Osteoblast (primary cell): ENCODE measurements at regions not wholly inside any gene's neighbourhood (a gene's known extent, or its start where the extent isn't known, plus 50 kb on each side); places are given as distances from the start of the nearest gene placed in this dataset.
A peak's percentile ranks its signal among the peaks of the same experiment; 100 is the strongest.

ENCODE experiments used
- DNase-seq: peaks from one replicate; pipeline ENCODE4 v3.0.0; 2011; ENCODE audit warnings: low spot score, mixed read lengths; ENCODE audit not compliant: insufficient read length; ENCODE audit errors: missing footprints
- H2AFZ ChIP-seq: 2 replicates; pipeline ENCODE4 v1.6.0; 2011; ENCODE audit warnings: mild to moderate bottlenecking, low read length
- H3K27ac ChIP-seq: 2 replicates; pipeline ENCODE4 v1.5.1; 2011; ENCODE audit warnings: mild to moderate bottlenecking, low read depth, low read length, moderate library complexity
- H3K27me3 ChIP-seq: 2 replicates; pipeline ENCODE4 v1.6.0; 2012; ENCODE audit warnings: mild to moderate bottlenecking, control low read depth, inconsistent platforms, low read length, moderate library complexity; ENCODE audit not compliant: insufficient read depth
- H3K36me3 ChIP-seq: 2 replicates; pipeline ENCODE4 v1.5.1; 2011; ENCODE audit warnings: mild to moderate bottlenecking, low read length, control low read depth, moderate library complexity; ENCODE audit not compliant: insufficient read depth
- H3K4me1 ChIP-seq: 2 replicates; pipeline ENCODE4 v1.5.1; 2011; ENCODE audit warnings: mild to moderate bottlenecking, low read length, control low read depth, moderate library complexity; ENCODE audit not compliant: insufficient read depth
- H3K4me2 ChIP-seq: 2 replicates; pipeline ENCODE4 v1.6.0; 2011; ENCODE audit warnings: mild to moderate bottlenecking, low read length; ENCODE audit not compliant: insufficient read depth
- H3K4me3 ChIP-seq: fragments of 200-600 bp; sonication (generic); 3 replicates; pipeline ENCODE4 v1.5.1; 2012; ENCODE audit warnings: mild to moderate bottlenecking, low read length, inconsistent platforms; ENCODE audit not compliant: insufficient read depth
- H3K79me2 ChIP-seq: 2 replicates; pipeline ENCODE4 v1.6.0; 2012; ENCODE audit warnings: mild to moderate bottlenecking, low read length, control low read depth, inconsistent platforms; ENCODE audit not compliant: insufficient read depth
- H3K9me3 ChIP-seq: 2 replicates; pipeline ENCODE4 v1.5.1; 2011; ENCODE audit warnings: low read depth, low read length, control low read depth
- H4K20me1 ChIP-seq: 2 replicates; pipeline ENCODE4 v1.6.0; 2012; ENCODE audit warnings: mild to moderate bottlenecking, low read length, control low read depth; ENCODE audit not compliant: insufficient read depth
- CTCF ChIP-seq: IDR thresholded peaks from 2 replicates; pipeline ENCODE4 v1.5.1; 2011; ENCODE audit warnings: mild to moderate bottlenecking, low read depth, low read length, moderate library complexity; ENCODE audit errors: extremely low read depth

- DNase-seq, result no peak
- H3K27ac ChIP-seq, result no peak overlapping the region
- no peak overlapping the region for H2AFZ ChIP-seq
- no peak for TF ChIP-seq CTCF
- H3K4me3 ChIP-seq, result no peak overlapping the region
- no peak overlapping the region for H3K4me2 ChIP-seq
- H3K27me3 ChIP-seq, result no peaks in the 10 kb centered on the region
- H3K36me3 ChIP-seq, result no peaks in the 10 kb centered on the region
- no peaks in the 10 kb centered on the region for H3K79me2 ChIP-seq
- no peaks in the 10 kb centered on the region for H3K9me3 ChIP-seq
- H4K20me1 ChIP-seq, result no peaks in the 10 kb centered on the region
- no peaks in the 10 kb centered on the region for H3K4me1 ChIP-seq
These were observed 631.6 kb downstream of the SPRY1 start for GRCh38 chr4:124028182-124028581.

- H3K36me3 ChIP-seq, result no peaks in the 10 kb centered on the region
- H3K4me1 ChIP-seq, result no peaks in the 10 kb centered on the region
- DNase-seq, result no peak
- H3K27ac ChIP-seq, result no peak overlapping the region
- no peaks in the 10 kb centered on the region for H4K20me1 ChIP-seq
- TF ChIP-seq CTCF, result no peak
- H3K4me3 ChIP-seq, result no peak overlapping the region
- H3K27me3 ChIP-seq, result no peaks in the 10 kb centered on the region
- H2AFZ ChIP-seq, result peak overlapping the region; percentile 60
- no peaks in the 10 kb centered on the region for H3K79me2 ChIP-seq
- H3K4me2 ChIP-seq, result no peak overlapping the region
- no peaks in the 10 kb centered on the region for H3K9me3 ChIP-seq
These were observed 633.6 kb downstream of the SPRY1 start for GRCh38 chr4:124030147-124030546.

GRCh38 chr4:124032035-124032434, 635.4 kb downstream of the SPRY1 start:
- Histone ChIP-seq H3K79me2 (no peaks in the 10 kb centered on the region), H3K4me2 (no peak overlapping the region), H2AFZ (no peak overlapping the region), H4K20me1 (no peaks in the 10 kb centered on the region), H3K9me3 (no peaks in the 10 kb centered on the region), H3K27me3 (no peaks in the 10 kb centered on the region), H3K4me1 (no peaks in the 10 kb centered on the region), H3K4me3 (no peak overlapping the region), H3K36me3 (no peaks in the 10 kb centered on the region), H3K27ac (no peak overlapping the region)
- no peak for DNase-seq
- no peak for TF ChIP-seq CTCF

GRCh38 chr4:124035364-124036041, 638.9 kb downstream of the SPRY1 start:
- Histone ChIP-seq H3K36me3 (no peaks in the 10 kb centered on the region), H3K27me3 (no peaks in the 10 kb centered on the region), H4K20me1 (no peaks in the 10 kb centered on the region), H3K9me3 (no peaks in the 10 kb centered on the region), H3K4me2 (no peak overlapping the region), H2AFZ (no peak overlapping the region), H3K4me3 (no peak overlapping the region), H3K27ac (no peak overlapping the region), H3K79me2 (no peaks in the 10 kb centered on the region), H3K4me1 (no peaks in the 10 kb centered on the region)
- no peak for TF ChIP-seq CTCF
- peak; percentile 11 for DNase-seq
